GM19023 (cell line): ENCODE measurements at regions not wholly inside any gene's neighbourhood (a gene's known extent, or its start where the extent isn't known, plus 50 kb on each side); places are given as distances from the start of the nearest gene placed in this dataset.

Experiments used
- ATAC-seq: cut with Tn5 transposase; IDR thresholded peaks from one replicate; pipeline ENCODE4 v1.9.1; 2021; ENCODE audit warnings: mild to moderate bottlenecking, moderate library complexity; ENCODE audit not compliant: unreplicated experiment

DNA sequence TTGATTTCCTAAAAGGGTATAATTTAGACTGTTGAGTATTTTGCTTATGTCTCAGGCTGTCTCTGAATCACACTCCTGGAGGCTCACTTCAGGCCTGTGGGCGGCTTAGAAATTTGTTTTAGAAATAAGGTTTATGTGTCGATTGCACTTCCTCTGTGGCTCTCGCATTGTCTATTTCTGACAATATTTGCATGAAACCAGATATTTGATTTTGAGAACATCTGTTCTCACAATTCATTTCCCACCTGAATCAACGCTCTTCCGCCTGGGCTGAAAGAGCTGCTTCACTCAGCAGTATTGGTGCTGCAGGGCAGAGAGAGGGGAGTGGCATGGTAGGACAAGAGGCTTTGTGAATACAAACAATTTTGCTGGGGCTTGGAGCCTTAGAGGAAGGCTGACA, 262.0 kb downstream of the ADRA2A start:
- ATAC-seq: peak; percentile 94

DNA sequence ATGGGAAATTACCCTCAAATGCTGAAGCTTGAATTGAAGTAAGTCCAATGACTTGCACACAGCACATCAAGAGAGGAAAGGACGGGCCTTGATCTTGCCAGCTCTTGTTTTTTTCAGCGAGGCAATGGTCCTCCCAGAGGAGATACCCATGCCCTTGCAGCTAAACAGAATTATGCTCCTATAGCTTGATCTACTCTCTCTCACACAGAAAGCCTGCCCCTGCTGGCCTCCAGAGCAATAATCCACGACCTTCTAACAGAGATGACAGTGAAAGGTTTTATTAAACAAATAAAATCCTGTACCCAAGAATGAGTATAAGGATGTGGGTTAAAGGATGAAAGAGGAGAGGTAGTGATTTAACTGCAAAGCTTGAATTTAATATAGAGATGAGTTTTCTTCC, 268.0 kb downstream of the ADRA2A start:
- ATAC-seq: no peak

DNA sequence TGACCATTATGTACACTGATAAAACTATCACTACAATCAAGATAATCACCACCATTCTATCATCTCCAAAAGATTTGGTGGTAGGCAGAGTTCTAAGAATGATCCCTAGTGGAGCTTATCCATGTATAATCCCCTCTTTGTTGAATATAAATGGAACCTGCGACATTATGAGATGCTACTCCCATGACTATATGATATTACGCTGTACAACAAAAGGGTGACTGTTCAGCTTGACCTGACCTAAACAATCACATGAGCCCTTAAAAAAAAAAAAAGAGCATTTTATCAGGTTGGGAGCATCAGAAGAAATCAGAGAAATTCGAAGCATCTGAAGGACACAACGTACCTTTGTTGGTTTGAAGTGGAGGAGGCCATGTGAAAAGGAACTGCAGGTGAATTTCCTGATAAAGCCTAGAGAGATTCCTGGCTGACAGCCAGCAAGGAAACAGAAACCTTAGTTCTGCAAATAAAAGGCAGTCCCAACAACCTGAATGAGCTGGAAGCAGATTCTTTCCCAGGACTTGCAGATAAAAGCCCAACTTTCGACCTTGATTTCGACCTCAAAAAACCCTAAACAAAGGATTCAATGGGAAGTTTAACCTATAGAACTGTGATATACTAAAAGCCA, 270.7 kb downstream of the ADRA2A start:
- ATAC-seq: no peak

DNA sequence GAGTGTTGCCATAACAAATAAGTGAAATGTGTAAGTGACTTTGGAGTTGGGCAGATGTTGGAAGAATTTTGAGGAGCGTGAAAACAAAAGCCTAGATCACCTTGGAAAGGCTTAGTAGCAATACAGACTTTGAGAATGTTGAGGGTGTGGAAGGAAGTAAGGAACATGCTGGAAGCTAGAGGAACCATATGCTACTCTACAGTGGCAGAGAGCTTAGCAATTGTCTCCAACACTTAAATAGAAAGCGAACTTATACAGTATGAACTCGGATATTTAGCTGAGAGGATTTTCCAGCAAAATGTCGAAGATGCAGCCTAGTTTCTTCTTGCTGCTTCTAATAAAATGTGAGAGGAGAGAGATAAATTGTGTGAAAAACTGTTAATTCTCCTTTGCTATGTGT, 271.2 kb downstream of the ADRA2A start:
- no peak for ATAC-seq

DNA sequence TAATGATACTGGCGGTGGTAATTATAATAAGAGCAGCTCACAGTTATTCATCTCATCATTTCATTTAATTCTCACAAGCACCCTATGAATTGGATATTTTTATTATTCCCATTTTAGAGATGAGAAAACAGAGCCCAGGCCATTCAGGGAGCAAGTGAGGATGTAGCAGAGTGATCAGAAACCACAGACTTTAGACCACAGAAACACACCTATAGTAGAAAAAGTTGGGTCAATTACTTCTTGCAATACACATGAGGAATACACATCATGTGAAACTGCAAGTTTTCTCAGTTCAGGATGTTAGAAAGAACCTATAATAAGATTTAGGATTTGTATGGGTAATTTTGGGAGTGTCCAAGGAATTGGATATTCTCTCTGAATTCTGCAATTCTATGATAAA, 278.0 kb downstream of the ADRA2A start:
- ATAC-seq: no peak

DNA sequence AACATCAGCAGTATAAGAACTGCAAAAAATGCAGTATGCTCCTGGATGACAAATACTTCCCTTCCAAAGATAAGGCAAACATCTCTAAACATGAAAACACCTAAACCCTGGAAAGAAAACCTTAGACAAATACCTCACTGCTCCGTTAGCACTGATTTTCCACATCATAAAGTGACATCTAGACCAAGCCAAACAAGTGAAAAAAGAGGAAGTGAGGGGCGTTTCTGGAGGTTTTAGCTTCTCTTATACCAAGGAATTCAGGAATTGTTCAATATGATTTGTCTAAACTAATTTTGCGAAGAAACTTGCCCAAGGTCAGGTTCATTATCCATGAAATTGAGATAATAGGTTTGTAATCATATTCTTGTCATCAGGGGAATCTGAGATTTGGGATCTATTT, 279.7 kb downstream of the ADRA2A start:
- ATAC-seq: no peak

DNA sequence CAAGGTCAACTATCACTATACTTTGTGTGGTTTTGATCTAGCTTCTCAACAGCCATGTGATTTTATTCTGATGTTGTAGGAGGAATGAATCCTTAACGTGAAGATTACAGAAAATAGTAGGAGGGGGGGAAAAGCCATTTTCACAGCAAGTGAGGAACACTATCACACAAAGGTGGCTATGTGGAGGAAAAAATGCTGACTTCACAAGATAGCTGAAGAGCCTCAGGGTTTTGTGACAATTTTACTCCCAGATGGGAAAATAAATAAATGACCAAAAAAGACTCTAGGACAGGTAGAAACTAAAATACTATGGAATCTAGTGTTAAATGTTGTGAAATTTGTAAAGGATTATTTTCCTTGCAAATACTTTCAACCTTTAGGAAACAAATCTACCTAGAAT, 281.0 kb downstream of the ADRA2A start:
- no peak for ATAC-seq

DNA sequence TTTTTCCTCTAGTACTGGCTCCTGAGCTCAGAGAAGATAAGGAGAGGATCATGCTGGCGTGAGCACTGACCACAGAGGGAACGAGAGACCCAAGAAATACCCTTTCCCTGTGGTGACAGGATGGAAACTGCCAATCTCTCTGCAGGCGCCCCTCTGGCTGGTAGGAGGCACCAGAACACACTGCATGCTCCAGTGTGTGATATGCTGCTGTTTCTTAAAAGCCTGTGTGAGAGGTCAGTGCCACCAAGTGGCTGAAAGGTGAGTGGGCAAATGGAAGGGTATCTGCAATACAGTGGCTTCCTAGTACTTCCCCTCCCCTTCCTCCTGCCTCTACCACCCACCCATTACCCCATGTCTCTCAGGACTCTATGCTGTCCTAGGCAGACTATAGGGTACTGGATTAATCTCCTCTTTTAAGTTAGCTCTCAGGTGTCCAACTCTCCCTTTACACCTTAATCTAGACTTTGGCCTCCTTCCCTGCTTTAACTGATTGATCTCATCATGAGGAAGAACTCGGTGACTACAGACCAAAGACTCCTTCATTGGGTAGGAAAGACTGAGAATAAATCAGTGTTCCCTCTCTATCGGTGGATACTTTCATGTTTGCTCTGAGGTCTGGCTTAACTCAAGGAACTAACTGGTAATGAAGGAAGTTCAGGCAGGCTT, 283.6 kb downstream of the ADRA2A start:
- ATAC-seq: peak; percentile 94

DNA sequence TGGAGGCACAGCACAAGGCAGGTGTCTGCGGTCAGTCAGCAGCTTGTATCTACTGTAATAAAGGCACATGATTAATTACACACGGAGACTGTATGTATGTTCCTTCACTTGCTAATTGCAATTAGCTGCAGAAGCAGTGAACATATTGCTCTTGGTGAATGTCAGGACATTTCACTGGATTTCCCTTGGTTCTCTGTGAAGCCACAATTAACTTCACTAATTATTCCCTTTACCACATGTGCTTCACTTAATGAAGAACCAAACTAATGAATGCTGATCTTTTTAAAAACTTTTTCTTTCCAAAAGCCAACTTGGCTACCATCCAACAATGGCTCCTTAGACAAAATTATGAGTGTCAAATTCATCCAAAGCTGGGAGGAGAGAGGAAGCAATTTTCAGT, 290.7 kb downstream of the ADRA2A start:
- ATAC-seq: no peak

DNA sequence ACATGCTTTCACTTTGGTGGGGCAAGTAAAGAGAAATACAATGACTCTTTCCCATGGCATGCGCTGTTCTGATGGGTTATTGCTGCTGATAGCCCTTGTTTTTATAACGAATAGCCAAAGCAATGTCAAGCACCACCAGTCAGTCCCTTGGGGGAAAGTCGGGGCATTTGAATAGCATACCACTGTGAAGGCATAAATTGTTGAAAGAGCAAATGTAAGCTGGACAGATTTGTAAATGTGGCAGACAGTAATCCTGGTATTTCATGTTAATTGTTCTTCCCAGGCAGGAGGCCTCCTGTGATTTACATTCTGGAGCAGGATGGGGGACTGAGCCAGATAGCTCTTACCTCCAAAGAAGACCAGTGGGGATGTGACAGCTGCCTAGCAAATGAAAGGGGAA, 293.3 kb downstream of the ADRA2A start:
- no peak for ATAC-seq

DNA sequence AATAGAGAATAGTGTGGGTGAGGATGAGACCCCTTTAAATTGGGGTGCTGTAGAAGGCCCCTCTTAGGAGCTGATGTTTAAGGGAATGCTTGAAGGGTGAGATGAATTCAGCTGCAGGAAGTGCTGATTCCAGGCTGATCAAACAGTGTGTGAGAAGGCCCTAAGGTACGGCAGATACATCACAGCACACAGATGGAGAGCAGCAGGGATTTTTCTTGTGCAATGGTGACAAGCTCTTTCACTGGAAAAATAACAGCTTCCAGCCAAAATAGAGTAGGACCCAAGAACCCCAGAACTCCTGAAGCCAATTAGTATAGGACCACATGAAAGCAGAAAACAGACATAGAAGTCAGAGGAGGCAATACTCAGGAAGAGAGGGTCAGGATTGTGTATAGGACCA, 296.9 kb downstream of the ADRA2A start:
- ATAC-seq: no peak

DNA sequence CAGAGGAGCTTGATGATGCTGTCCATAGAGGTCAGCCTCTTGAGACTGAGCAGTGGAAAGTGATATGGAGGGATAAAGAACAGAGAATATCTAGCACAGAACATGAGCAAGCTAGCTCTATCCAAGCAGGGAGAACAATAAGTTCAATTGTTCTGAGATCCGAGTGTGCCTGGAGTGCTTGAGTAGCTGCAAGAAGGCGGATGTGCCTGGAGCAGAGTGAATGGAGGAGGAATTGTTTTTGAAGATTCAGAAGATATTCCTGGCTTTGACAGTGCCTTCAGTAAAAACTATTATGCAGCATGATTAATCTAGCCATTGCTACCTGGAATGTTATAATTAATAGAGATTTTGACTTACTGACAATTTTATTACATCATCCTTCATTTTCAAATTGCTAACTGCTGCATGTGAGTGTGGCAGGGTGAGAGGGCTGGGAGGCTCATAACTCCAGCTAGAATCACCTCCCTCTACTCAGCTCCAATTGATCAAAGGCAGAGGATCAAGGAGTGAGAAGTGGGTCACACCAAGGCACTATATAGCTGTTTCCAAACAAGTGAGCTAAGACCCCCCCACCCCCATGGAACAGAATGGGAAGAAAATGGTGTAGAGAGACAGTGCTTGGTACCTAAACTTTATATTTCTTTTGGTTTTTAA, 302.8 kb downstream of the ADRA2A start:
- no peak for ATAC-seq

DNA sequence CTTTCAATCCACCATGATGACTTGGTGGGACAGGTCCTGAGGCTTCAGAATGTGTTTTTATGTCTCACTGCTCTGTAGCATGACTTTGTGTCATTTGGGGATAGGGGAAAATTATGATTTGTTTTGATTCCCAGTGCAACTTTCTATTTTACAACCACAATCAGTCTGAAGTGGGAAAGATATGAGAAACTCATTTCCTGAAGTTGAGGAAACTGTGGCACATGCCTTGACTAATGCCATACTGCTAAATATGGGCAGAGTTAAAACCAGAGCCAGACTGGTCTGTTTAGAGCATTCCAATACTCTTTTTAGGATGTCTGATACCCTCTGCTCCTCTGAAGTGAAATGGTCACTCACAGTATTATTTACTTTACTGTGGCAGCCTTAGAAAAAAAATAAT, 307.7 kb downstream of the ADRA2A start:
- ATAC-seq: no peak

DNA sequence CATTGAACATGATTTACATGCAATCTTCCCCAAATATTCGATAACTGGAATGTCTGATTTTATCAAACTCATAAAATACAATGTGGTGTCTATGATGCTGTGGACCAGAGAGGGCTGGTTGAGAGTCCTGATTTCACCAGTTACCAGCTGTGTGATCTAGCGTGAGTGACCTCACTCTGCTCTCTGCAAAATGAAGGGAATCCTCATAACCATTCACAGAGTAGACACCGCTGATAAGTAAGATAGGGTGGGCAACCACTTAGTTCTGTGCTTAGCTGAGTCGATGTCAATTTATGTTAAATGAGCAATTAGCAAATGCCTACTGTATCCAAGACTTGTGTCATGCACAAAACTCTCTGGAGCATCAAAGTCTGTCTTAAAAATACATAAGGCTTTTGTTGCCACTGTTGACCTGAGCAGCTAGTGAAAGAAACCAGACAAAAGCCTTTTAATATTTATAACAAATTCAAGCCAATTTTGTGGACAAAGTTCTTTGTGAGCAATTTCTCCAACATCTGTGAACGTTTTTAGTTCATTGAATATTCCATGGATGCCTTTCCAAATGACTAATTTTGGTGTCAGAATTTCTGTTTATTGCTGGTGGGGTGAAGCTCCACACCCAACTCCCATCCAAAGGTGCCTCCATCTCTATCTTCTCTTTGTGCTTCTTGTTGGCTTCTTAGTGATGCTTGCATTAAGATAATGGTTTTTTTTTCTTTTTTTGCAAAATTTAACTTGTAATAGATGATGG, 314.2 kb downstream of the ADRA2A start:
- no peak for ATAC-seq

DNA sequence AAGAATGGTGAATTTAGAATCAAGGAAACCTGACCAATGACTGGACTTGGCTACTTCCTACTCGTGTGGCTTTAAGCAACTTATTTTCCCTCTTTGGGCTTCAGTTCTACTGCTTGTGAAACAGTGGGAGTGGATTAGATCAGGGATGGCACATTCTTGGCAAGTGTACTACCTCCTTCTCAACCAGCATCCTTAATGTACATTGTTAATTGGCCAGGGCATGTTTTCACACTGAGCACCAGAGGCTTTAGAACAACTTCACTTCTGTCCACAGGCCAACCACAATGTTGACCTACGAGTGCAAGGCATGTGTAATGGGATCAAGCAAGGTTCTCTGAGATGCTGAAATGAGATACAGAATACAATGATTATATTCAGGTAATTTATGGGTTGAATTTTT, 315.3 kb downstream of the ADRA2A start:
- no peak for ATAC-seq

DNA sequence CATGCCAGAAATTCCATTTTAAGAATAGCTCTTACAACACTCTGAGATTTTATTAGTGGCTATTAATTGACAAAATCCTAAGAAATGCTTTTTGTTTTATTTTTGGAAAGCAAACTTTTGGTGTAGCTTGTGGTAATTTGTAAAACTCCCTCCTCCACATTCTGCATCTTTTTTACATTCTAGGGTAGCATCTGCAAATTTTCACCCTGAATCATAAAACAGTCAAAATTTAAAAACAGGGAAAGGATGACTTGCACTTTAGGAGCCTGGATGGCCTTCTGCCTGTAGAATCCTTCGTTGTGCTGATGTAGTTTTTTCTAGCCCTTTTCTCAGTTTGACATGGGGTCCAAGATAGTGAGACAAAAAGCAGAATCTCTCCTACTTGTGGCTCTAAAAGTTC, 316.1 kb downstream of the ADRA2A start:
- no peak for ATAC-seq

DNA sequence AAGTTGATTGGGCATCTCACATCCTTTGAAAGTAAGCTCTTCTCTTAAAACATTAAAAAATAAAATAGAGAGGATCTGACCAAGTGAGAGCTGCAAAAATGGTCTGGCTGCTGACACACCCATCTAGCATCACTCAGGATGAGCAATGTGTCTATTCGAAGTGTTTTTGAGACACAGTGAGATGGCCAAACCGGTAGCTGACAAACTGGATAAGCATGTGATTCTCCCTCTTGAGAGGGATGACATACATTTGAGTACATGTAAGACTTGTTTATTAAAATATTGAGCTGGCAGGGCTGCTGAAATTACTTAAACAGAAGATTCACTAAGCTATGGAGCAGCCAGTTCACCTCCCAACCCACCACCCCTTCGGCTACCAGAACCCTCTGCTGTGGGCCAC, 333.9 kb downstream of the ADRA2A start:
- no peak for ATAC-seq

DNA sequence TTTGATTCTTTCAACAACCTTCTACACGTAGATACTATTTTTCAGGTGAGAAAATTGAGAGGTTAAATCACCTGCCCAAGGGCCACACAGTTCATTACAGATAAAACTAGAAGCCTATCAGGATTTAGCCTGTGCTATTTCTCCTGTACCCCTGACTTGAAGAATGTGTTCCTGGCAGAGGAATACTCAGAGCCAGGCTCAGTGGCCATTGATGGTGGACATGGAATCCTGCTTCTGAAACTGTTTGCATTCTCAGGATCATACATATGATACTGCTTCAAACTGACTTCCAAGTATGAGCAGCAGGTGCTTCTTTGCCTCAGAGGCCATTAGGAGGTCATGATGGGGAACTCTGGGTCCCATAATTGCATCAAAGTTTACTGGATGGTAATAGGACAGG, 348.6 kb downstream of the ADRA2A start:
- ATAC-seq: no peak

DNA sequence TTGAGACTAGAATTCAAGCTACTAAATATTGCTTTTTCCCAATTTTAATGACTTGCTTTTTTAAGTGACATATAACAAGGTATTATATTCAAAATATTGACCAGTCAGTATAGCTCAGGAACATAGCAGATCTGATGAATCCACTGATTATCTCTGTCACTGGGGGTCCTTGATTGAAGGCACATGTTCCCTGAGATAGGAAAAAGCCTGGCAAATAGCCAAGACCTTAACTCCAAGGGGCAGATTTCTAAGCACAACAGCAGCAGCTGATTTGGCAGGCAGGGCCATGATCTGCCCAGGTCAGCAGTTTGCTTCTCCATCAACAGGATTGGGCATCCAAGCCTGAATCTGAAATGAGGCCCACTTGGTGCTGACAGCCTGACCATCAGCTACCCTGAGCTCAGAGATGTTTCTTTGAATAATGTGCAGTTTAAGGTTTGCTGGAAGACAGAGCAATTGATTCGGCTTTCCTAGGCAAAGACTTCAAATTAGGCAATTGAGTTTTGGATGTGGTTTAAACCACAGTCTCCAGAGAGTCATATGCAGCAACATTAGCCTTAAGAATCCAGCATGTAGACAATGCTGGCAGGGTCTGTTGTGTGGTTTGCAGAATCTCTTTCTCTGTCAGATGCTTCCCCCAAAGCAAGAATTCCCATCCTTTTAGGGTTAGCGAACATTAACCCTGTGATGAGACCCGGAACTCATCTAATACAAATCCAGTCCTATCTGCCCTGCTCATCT, 352.6 kb downstream of the ADRA2A start:
- no peak for ATAC-seq

DNA sequence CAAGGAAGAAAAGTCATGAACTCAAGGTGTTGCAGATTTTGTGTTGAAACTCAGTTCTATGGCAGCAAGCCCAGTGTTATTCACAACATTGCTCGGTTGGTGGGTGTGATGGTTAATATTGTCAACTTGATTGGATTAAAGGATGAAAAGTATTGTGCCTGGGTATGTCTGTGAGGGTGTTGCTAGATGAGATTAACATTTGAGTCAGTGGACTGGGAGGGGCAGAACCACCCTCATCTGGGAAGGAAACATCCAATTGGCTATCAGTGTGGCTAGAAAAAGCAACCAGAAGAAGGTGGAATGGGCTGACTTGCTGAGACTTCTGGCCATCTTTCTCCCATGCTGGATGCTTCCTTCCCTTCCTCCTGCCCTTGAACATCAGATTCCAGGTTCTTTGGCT, 353.2 kb downstream of the ADRA2A start:
- ATAC-seq: no peak

DNA sequence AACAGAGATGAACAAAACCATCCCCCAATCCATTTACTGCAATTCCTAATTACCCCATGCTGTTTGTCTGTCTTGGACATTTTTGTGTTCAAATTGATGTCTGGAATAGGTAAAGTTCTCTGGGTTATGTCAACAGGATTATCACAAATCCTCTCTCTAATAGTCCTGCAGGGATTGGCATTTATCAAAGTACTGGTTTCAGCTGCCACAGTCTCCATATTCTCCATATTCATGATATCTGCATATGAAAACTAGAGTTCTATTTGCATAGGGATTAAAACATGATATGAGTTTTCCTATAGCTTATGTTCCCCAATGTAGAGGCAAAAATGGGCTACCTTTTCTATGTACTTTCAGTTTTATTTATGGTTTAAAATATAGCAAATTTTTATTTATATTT, 355.8 kb downstream of the ADRA2A start:
- ATAC-seq: no peak
